Lower lobe of right lung (tissue), 2 donors: ENCODE measurements at regions not wholly inside any gene's neighbourhood (a gene's known extent, or its start where the extent isn't known, plus 50 kb on each side); places are given as distances from the start of the nearest gene placed in this dataset.

Experiments used
- ATAC-seq, 2 donors: fragments of 200-7000 bp; cut with Tn5 transposase; one replicate each; pipeline ENCODE4 v1.9.1; 2020 to 2022; ENCODE audit warnings: mild to moderate bottlenecking in 2 of 2, moderate library complexity in 2 of 2
- DNase-seq: peaks from one replicate; pipeline ENCODE4 v3.0.0-alpha.2; 2020
- H3K27ac ChIP-seq: fragments of 200-600 bp; one replicate; pipeline ENCODE4 v1.8.0; 2022
- H3K27me3 ChIP-seq: fragments of 200-600 bp; one replicate; pipeline ENCODE4 v1.8.0; 2022; ENCODE audit warnings: low read depth
- H3K36me3 ChIP-seq: fragments of 200-600 bp; one replicate; pipeline ENCODE4 v1.8.0; 2022; ENCODE audit warnings: mild to moderate bottlenecking
- H3K4me1 ChIP-seq: fragments of 200-600 bp; one replicate; pipeline ENCODE4 v1.8.0; 2022
- H3K4me3 ChIP-seq: fragments of 200-600 bp; one replicate; pipeline ENCODE4 v1.8.0; 2022; ENCODE audit warnings: mild to moderate bottlenecking
- H3K9me3 ChIP-seq: fragments of 200-600 bp; one replicate; pipeline ENCODE4 v1.8.0; 2022
- intact Hi-C: fragments of 100-400 bp; cut with DNase I; formaldehyde crosslinking; loops from one replicate; pipeline ENCODE4 v1.11.0; 2022
- TF ChIP-seq, protein P1 (sequence below): fragments of 200-600 bp; IDR thresholded peaks from one replicate; pipeline ENCODE4 v1.8.0; 2022; ENCODE audit warnings: antibody characterized with exemption, mild to moderate bottlenecking
- donor health status: DM: no; HTN: yes; CAD: no; lungs with severe emphysema.

DNA sequence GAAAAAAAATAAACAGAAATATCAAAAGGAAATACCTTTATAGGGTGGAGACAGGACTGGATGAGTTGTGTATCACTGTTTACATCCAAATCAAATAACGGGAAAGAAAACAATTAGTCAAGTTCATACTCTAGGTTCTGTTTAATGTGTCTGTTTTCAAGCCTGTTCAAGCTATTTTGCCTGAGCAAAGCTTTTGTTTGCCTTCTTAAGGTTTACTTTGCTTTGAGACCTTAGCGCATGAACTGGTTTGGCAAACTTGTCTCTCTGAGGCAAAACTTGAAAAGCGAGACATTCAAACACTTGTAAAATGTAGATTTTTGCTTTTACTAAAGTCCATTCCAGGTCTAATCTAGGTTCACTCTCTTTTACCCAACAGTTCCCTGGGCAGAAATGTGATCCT lies 174.1 kb upstream of the RFX3 start:
- DNase-seq = no peak
- ATAC-seq = peak in 1 of 2 donors; percentile 48
- TF ChIP-seq, protein P1, sequence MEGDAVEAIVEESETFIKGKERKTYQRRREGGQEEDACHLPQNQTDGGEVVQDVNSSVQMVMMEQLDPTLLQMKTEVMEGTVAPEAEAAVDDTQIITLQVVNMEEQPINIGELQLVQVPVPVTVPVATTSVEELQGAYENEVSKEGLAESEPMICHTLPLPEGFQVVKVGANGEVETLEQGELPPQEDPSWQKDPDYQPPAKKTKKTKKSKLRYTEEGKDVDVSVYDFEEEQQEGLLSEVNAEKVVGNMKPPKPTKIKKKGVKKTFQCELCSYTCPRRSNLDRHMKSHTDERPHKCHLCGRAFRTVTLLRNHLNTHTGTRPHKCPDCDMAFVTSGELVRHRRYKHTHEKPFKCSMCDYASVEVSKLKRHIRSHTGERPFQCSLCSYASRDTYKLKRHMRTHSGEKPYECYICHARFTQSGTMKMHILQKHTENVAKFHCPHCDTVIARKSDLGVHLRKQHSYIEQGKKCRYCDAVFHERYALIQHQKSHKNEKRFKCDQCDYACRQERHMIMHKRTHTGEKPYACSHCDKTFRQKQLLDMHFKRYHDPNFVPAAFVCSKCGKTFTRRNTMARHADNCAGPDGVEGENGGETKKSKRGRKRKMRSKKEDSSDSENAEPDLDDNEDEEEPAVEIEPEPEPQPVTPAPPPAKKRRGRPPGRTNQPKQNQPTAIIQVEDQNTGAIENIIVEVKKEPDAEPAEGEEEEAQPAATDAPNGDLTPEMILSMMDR = no peak
- Histone ChIP-seq H3K27me3 (no peaks in the 10 kb centered on the region), H3K4me1 (no peaks in the 10 kb centered on the region), H3K36me3 (no peaks in the 10 kb centered on the region), H3K4me3 (no peak overlapping the region), H3K9me3 (no peaks in the 10 kb centered on the region), H3K27ac (no peak overlapping the region)
- intact Hi-C loops = no loop called here

DNA sequence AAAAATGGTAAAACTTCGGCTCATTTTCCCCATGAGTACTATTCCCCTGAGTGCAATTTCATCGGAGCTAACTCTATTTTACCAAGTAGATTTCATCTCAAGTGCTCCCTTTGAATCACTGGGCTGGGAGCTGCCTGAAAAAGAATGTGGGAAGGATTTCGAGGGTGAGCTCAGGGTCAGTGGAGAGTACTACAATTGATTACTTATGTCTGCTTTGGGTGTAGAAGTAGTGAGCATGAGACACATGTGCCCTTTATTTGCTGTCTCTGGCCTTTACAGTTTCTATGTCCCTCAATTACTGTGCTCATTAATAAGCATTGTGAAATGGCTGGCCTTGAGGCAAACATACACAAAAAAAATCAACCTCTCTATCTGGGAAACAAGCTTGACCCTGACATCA lies 172.7 kb upstream of the RFX3 start:
- TF ChIP-seq, protein P1 = no peak
- ATAC-seq = peak in 1 of 2 donors; percentile 52
- Histone ChIP-seq H3K27me3 (no peaks in the 10 kb centered on the region), H3K4me1 (no peaks in the 10 kb centered on the region), H3K9me3 (no peaks in the 10 kb centered on the region), H3K36me3 (no peaks in the 10 kb centered on the region), H3K4me3 (no peak overlapping the region), H3K27ac (no peak overlapping the region)
- intact Hi-C loops = no loop called here
- DNase-seq = no peak

- Histone ChIP-seq H3K4me1 (no peaks in the 10 kb centered on the region), H3K4me3 (no peak overlapping the region), H3K9me3 (no peaks in the 10 kb centered on the region), H3K27ac (no peak overlapping the region), H3K36me3 (no peaks in the 10 kb centered on the region), H3K27me3 (no peaks in the 10 kb centered on the region)
- ATAC-seq (peak in 1 of 2 donors; percentile 29), DNase-seq (no peak)
- TF ChIP-seq, protein P1 = no peak
- intact Hi-C loops = no loop called here
These were observed 172.3 kb upstream of the RFX3 start for GRCh38 chr9:3698076-3698475.

GRCh38 chr9:3696368-3696767 lies 170.6 kb upstream of the RFX3 start:
- H3K27ac ChIP-seq = no peak overlapping the region
- no peak for ATAC-seq
- DNase-seq = no peak
- no peaks in the 10 kb centered on the region for H3K27me3 ChIP-seq
- TF ChIP-seq, protein P1 = no peak
- no peak overlapping the region for H3K4me3 ChIP-seq
- H3K9me3 ChIP-seq = no peaks in the 10 kb centered on the region
- H3K4me1 ChIP-seq = no peaks in the 10 kb centered on the region
- intact Hi-C loops = no loop called here
- no peaks in the 10 kb centered on the region for H3K36me3 ChIP-seq

- intact Hi-C loops = no loop called here
- H3K27me3 ChIP-seq = no peaks in the 10 kb centered on the region
- DNase-seq = no peak
- TF ChIP-seq, protein P1 = no peak
- no peaks in the 10 kb centered on the region for H3K36me3 ChIP-seq
- no peak overlapping the region for H3K4me3 ChIP-seq
- ATAC-seq = no peak
- no peaks in the 10 kb centered on the region for H3K4me1 ChIP-seq
- H3K9me3 ChIP-seq = no peaks in the 10 kb centered on the region
- H3K27ac ChIP-seq = no peak overlapping the region
These were observed 166.8 kb upstream of the RFX3 start for GRCh38 chr9:3692606-3693005.

- Histone ChIP-seq H3K27me3 (no peaks in the 10 kb centered on the region), H3K4me3 (no peak overlapping the region), H3K27ac (no peak overlapping the region), H3K4me1 (no peaks in the 10 kb centered on the region), H3K36me3 (no peaks in the 10 kb centered on the region), H3K9me3 (no peaks in the 10 kb centered on the region)
- TF ChIP-seq, protein P1 = no peak
- ATAC-seq = no peak
- intact Hi-C loops = no loop called here
- no peak for DNase-seq
These were observed 163.8 kb upstream of the RFX3 start for GRCh38 chr9:3689555-3689954.
